Keratinocyte (primary cell): ENCODE measurements at regions not wholly inside any gene's neighbourhood (a gene's known extent, or its start where the extent isn't known, plus 50 kb on each side); places are given as distances from the start of the nearest gene placed in this dataset.

Experiments used
- EZH2 ChIP-seq: IDR thresholded peaks from one replicate; pipeline ENCODE4 v1.6.1; 2012; ENCODE audit warnings: inconsistent platforms, mild to moderate bottlenecking, low read length, moderate library complexity
- TF ChIP-seq, protein P1 (sequence below), 3 experiments: IDR thresholded peaks in 1 of 3; conservative IDR thresholded peaks in 1 of 3; optimal IDR thresholded peaks in 1 of 3; 2 replicates in 2 of 3; 3 replicates in 1 of 3; pipeline versions ENCODE3 to v1.5.1; 2011; ENCODE audit warnings: low read length in 3 of 3, mild to moderate bottlenecking in 3 of 3, moderate library complexity in 2 of 3, control low read depth in 1 of 3, inconsistent platforms in 1 of 3; ENCODE audit not compliant: insufficient read depth in 2 of 3; ENCODE audit errors: extremely low read depth in 1 of 3

DNA sequence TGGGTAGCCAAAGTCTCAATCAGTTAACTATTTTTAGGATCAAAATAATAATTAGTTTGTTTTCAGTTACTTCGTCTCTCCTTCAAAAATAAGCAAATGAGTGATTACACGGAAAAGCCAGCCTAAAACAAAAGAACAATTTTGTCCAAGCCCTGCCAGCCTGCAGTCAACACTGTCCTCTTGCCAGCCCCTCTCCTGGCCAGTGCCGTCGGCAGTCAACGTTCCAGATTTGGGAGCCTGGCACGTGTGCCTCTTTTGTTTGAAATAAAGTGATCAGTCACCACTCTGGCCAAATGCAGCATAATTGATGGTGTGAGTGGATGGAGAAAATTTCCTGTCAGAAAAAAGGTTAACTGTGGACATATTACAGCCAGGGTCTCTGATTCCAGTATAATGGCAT, 260.6 kb upstream of the SKOR2 start:
- TF ChIP-seq EZH2 = no peak
- TF ChIP-seq, protein P1, sequence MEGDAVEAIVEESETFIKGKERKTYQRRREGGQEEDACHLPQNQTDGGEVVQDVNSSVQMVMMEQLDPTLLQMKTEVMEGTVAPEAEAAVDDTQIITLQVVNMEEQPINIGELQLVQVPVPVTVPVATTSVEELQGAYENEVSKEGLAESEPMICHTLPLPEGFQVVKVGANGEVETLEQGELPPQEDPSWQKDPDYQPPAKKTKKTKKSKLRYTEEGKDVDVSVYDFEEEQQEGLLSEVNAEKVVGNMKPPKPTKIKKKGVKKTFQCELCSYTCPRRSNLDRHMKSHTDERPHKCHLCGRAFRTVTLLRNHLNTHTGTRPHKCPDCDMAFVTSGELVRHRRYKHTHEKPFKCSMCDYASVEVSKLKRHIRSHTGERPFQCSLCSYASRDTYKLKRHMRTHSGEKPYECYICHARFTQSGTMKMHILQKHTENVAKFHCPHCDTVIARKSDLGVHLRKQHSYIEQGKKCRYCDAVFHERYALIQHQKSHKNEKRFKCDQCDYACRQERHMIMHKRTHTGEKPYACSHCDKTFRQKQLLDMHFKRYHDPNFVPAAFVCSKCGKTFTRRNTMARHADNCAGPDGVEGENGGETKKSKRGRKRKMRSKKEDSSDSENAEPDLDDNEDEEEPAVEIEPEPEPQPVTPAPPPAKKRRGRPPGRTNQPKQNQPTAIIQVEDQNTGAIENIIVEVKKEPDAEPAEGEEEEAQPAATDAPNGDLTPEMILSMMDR (optimal IDR thresholded peaks at IDR 0.05 in 1 of 3, IDR thresholded peaks at IDR 0.05 in 1 of 3, conservative IDR thresholded peaks at IDR 0.05 in 1 of 3; ENCODE audit: extremely low read depth in 1 of 3, insufficient read depth in 2 of 3, low read length in 3 of 3) = no peak
